ENCODE measurements at regions not wholly inside any gene's neighbourhood (a gene's known extent, or its start where the extent isn't known, plus 50 kb on each side); places are given as distances from the start of the nearest gene placed in this dataset.

DNA sequence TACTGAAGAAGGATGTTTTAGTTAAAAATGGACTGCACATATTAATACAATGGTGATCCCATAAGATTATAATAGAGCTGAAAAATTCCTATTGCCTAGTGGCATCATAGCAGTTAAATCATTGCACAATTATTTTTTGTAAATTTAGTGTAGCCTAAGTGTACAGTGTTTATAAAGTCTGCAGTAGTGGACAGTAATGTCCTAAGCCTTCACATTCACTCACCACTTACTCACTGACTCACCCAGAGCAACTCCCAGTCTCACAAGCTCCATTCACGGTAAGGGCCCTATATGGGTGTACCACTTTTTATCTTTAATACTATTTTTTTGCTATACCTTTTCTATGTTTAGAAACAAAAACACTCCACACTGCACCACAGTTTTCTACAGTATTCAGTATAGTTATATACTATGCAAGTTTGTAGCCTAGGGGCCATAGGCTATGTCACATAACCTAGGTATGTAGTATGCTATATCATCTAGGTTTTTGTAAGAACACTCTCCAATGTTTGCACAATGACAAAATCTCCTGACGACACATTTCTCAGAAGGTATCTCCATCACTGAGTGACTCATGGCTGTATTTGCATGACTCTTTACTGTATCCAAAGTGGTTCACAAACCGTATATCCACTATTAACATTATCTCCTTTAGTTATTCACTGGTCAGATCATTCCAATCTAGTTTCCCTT is 536.0 kb downstream of the KLF12 start:
- intact Hi-C loops (cut with micrococcal nuclease): loop anchor here (2.0 to 5.0 kb wide), 3 partner anchors 177 to 536 kb away; no protein-coding TSS in a partner anchor
- no peaks in the 10 kb centered on the region for H3K27me3 Mint-ChIP-seq (ENCODE audit: insufficient read depth, unreplicated experiment)
- H3K9me3 Mint-ChIP-seq (ENCODE audit: unreplicated experiment): no peaks in the 10 kb centered on the region
- POLR2A ChIA-PET: interaction anchor here (0.6 to 2.5 kb wide), 5 partner anchors 9 to 334 kb away, joined by 3 to 8 read pairs (median 3); no protein-coding TSS in a partner anchor
- H3K36me3 Mint-ChIP-seq (ENCODE audit: insufficient read depth, unreplicated experiment): no peaks in the 10 kb centered on the region
- TF ChIP-seq, protein P1, sequence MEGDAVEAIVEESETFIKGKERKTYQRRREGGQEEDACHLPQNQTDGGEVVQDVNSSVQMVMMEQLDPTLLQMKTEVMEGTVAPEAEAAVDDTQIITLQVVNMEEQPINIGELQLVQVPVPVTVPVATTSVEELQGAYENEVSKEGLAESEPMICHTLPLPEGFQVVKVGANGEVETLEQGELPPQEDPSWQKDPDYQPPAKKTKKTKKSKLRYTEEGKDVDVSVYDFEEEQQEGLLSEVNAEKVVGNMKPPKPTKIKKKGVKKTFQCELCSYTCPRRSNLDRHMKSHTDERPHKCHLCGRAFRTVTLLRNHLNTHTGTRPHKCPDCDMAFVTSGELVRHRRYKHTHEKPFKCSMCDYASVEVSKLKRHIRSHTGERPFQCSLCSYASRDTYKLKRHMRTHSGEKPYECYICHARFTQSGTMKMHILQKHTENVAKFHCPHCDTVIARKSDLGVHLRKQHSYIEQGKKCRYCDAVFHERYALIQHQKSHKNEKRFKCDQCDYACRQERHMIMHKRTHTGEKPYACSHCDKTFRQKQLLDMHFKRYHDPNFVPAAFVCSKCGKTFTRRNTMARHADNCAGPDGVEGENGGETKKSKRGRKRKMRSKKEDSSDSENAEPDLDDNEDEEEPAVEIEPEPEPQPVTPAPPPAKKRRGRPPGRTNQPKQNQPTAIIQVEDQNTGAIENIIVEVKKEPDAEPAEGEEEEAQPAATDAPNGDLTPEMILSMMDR (IDR thresholded peaks at IDR 0.05; ENCODE audit: unreplicated experiment): no peak
- no TSS peak for BruUV-seq (replicated peaks)
- H3K4me1 Mint-ChIP-seq (ENCODE audit: insufficient read depth, unreplicated experiment): peaks cover 33% of the 10 kb centered on the region
- CTCF ChIA-PET: interaction anchor here (0.6 kb wide), 1 partner anchor 194 kb away, joined by 3 read pairs; no protein-coding TSS in a partner anchor
- no peak overlapping the region for H3K4me3 Mint-ChIP-seq (ENCODE audit: unreplicated experiment)
- peak; percentile 86 for DNase-seq (ENCODE audit: unreplicated experiment)
- peak overlapping the region; percentile 92 for H3K27ac Mint-ChIP-seq (ENCODE audit: low read depth, unreplicated experiment)

GRCh38 chr13:73596382-73596781 is 537.6 kb downstream of the KLF5 start:
- CTCF ChIA-PET: interaction anchor here (0.5 to 1.2 kb wide), 2 partner anchors 14 to 20 kb away, joined by 3 to 4 read pairs; no protein-coding TSS in a partner anchor

GRCh38 chr13:73593199-73593765 is 534.5 kb downstream of the KLF5 start:
- no peak overlapping the region for H3K4me3 Mint-ChIP-seq (ENCODE audit: unreplicated experiment)
- intact Hi-C loops (cut with micrococcal nuclease): no loop called here

More at GRCh38 chr13:73596382-73596781, 537.6 kb downstream of the KLF5 start:
- Mint-ChIP-seq H3K4me1 (ENCODE audit: insufficient read depth, unreplicated experiment) (peaks cover 24% of the 10 kb centered on the region), H3K36me3 (ENCODE audit: insufficient read depth, unreplicated experiment) (no peaks in the 10 kb centered on the region), H3K27ac (ENCODE audit: low read depth, unreplicated experiment) (no peak overlapping the region), H3K27me3 (ENCODE audit: insufficient read depth, unreplicated experiment) (no peaks in the 10 kb centered on the region), H3K9me3 (ENCODE audit: unreplicated experiment) (no peaks in the 10 kb centered on the region), H3K4me3 (ENCODE audit: unreplicated experiment) (no peak overlapping the region)
- POLR2A ChIA-PET: no interaction called here
- no peak for DNase-seq (ENCODE audit: unreplicated experiment)
- TF ChIP-seq, protein P1 (IDR thresholded peaks at IDR 0.05; ENCODE audit: unreplicated experiment): no peak
- no TSS peak for BruUV-seq (replicated peaks)
- intact Hi-C loops (cut with micrococcal nuclease): loop anchor here (5.0 kb wide), 1 partner anchor 534 kb away; no protein-coding TSS in a partner anchor

DNA sequence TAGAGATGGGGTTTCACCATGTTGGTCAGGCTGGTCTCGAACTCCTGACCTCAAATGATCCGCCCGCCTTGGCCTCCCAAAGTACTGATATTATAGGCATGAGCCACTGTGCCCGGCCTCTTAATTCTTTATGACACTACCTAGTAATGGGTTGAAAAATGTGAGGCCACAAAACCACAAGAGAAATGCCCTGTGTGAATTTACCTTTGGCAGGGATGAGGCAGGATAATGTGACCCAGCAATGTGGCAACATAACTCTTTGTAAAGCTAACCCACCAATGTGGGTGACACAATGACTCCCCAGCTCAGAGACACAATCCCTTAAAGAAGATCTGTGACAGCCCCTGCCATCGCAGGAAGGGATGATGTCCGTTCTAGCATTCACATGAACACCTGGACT is 533.1 kb downstream of the KLF5 start:
- BruUV-seq (replicated peaks): no TSS peak
- no peaks in the 10 kb centered on the region for H3K9me3 Mint-ChIP-seq (ENCODE audit: unreplicated experiment)
- POLR2A ChIA-PET: interaction anchor here (0.6 kb wide), 1 partner anchor 47 kb away, joined by 3 read pairs; no protein-coding TSS in a partner anchor
- TF ChIP-seq, protein P1 (IDR thresholded peaks at IDR 0.05; ENCODE audit: unreplicated experiment): no peak
- DNase-seq (ENCODE audit: unreplicated experiment): no peak
- no peaks in the 10 kb centered on the region for H3K27me3 Mint-ChIP-seq (ENCODE audit: insufficient read depth, unreplicated experiment)
- H3K4me1 Mint-ChIP-seq (ENCODE audit: insufficient read depth, unreplicated experiment): no peaks in the 10 kb centered on the region
- no peak overlapping the region for H3K4me3 Mint-ChIP-seq (ENCODE audit: unreplicated experiment)
- H3K36me3 Mint-ChIP-seq (ENCODE audit: insufficient read depth, unreplicated experiment): no peaks in the 10 kb centered on the region
- intact Hi-C loops (cut with micrococcal nuclease): no loop called here
- CTCF ChIA-PET: interaction anchor here (0.6 to 0.7 kb wide), 2 partner anchors 11 to 510 kb away, joined by 4 read pairs; no protein-coding TSS in a partner anchor
- no peak overlapping the region for H3K27ac Mint-ChIP-seq (ENCODE audit: low read depth, unreplicated experiment)

More at GRCh38 chr13:73593199-73593765, 534.5 kb downstream of the KLF5 start:
- TF ChIP-seq, protein P1 (IDR thresholded peaks at IDR 0.05; ENCODE audit: unreplicated experiment): no peak
- Mint-ChIP-seq H3K36me3 (ENCODE audit: insufficient read depth, unreplicated experiment) (no peaks in the 10 kb centered on the region), H3K27ac (ENCODE audit: low read depth, unreplicated experiment) (no peak overlapping the region), H3K9me3 (ENCODE audit: unreplicated experiment) (no peaks in the 10 kb centered on the region), H3K27me3 (ENCODE audit: insufficient read depth, unreplicated experiment) (no peaks in the 10 kb centered on the region), H3K4me1 (ENCODE audit: insufficient read depth, unreplicated experiment) (peaks cover 9% of the 10 kb centered on the region)
- POLR2A ChIA-PET: no interaction called here
- BruUV-seq (replicated peaks): no TSS peak
- no peak for DNase-seq (ENCODE audit: unreplicated experiment)
- CTCF ChIA-PET: no interaction called here
